ENCODE measurements at regions not wholly inside any gene's neighbourhood (a gene's known extent, or its start where the extent isn't known, plus 50 kb on each side); places are given as distances from the start of the nearest gene placed in this dataset.
"Not testable (repeated sequence)": the region's sequence is repeated elsewhere in the genome, so short reads cannot be mapped to it uniquely, and the experiment has no call there.

- peak; percentile 51 for DNase-seq
Measured at GRCh38 chr4:125750828-125751466, 436.2 kb downstream of the FAT4 start.

GRCh38 chr4:125758438-125758837 lies 443.7 kb downstream of the FAT4 start:
- no peak for DNase-seq

- DNase-seq: no peak
Measured at GRCh38 chr4:125760201-125760819, 445.6 kb downstream of the FAT4 start.

GRCh38 chr4:125760956-125761355 lies 446.2 kb downstream of the FAT4 start:
- no peak for DNase-seq

- no peak for DNase-seq
Measured at GRCh38 chr4:125762537-125762936, 447.8 kb downstream of the FAT4 start.

GRCh38 chr4:125765941-125766340 lies 451.2 kb downstream of the FAT4 start:
- no peak for DNase-seq

- no peak for DNase-seq
Measured at GRCh38 chr4:125770814-125771398, 456.2 kb downstream of the FAT4 start.

GRCh38 chr4:125772680-125773079 lies 457.9 kb downstream of the FAT4 start:
- no peak for DNase-seq

GRCh38 chr4:125773502-125773901 lies 458.7 kb downstream of the FAT4 start:
- DNase-seq: no peak

GRCh38 chr4:125773931-125774330 lies 459.2 kb downstream of the FAT4 start:
- DNase-seq: no peak

- DNase-seq: no peak
Measured at GRCh38 chr4:125776146-125776545, 461.4 kb downstream of the FAT4 start.

GRCh38 chr4:125780164-125780563 lies 465.4 kb downstream of the FAT4 start:
- no peak for DNase-seq

- no peak for DNase-seq
Measured at GRCh38 chr4:125780747-125781146, 466.0 kb downstream of the FAT4 start.

- DNase-seq: no peak
Measured at GRCh38 chr4:125781651-125782050, 466.9 kb downstream of the FAT4 start.

GRCh38 chr4:125784741-125785140 lies 470.0 kb downstream of the FAT4 start:
- DNase-seq: no peak

GRCh38 chr4:125787707-125788106 lies 473.0 kb downstream of the FAT4 start:
- DNase-seq: no peak

GRCh38 chr4:125789023-125789422 lies 474.3 kb downstream of the FAT4 start:
- no peak for DNase-seq

GRCh38 chr4:125791896-125792295 lies 477.1 kb downstream of the FAT4 start:
- DNase-seq: no peak

GRCh38 chr4:125794989-125795388 lies 480.2 kb downstream of the FAT4 start:
- DNase-seq: no peak

- DNase-seq: no peak
Measured at GRCh38 chr4:125796138-125796537, 481.4 kb downstream of the FAT4 start.

- not testable (repeated sequence) for DNase-seq
Measured at GRCh38 chr4:125797621-125798020, 482.9 kb downstream of the FAT4 start.

GRCh38 chr4:125801373-125801772 lies 486.6 kb downstream of the FAT4 start:
- no peak for DNase-seq

- DNase-seq: no peak
Measured at GRCh38 chr4:125801924-125802323, 487.2 kb downstream of the FAT4 start.

GRCh38 chr4:125808022-125808421 lies 493.3 kb downstream of the FAT4 start:
- no peak for DNase-seq

All from left kidney (tissue), 1 donor.